K562 (cell line): ENCODE measurements at regions not wholly inside any gene's neighbourhood (a gene's known extent, or its start where the extent isn't known, plus 50 kb on each side); places are given as distances from the start of the nearest gene placed in this dataset.

Source experiments
- HMG20A ChIP-seq: fragments of 450-650 bp; formaldehyde crosslinking; conservative IDR thresholded peaks from 2 replicates; pipeline ENCODE4 v1.4.0; 2020; ENCODE audit warnings: mild to moderate bottlenecking, mixed read lengths
- TF ChIP-seq, protein P1 (sequence below): sonication (generic); formaldehyde crosslinking; IDR thresholded peaks from 2 replicates; pipeline ENCODE4 v1.8.0; 2023; ENCODE audit warnings: missing genetic modification reagents, mild to moderate bottlenecking, borderline replicate concordance
- TF ChIP-seq, protein P2 (sequence below): fragments of 250-450 bp; sonication (Bioruptor Pico); IDR thresholded peaks from 2 replicates; pipeline ENCODE4 v1.5.0; 2020; ENCODE audit warnings: mild to moderate bottlenecking
- TF ChIP-seq, protein P3 (sequence below): IDR thresholded peaks from 2 replicates; pipeline ENCODE4 v1.6.1; 2011; ENCODE audit not compliant: insufficient read length; ENCODE audit errors: extremely low read depth
- TF ChIP-seq, protein P4 (sequence below), 2 experiments: fragments of 250-450 bp in 1 of 2; fragments of 450-650 bp in 1 of 2; sonication (Bioruptor Pico) in 1 of 2; IDR thresholded peaks; 2 replicates each; pipeline versions ENCODE4 v1.6.1 to v1.8.0; 2016 to 2021; ENCODE audit warnings: mild to moderate bottlenecking in 2 of 2, moderate library complexity in 2 of 2, missing compliant biosample characterization in 1 of 2, missing genetic modification characterization in 1 of 2
- TF ChIP-seq, protein P5 (sequence below), 2 experiments: fragments of 450-650 bp; IDR thresholded peaks; 2 replicates each; pipeline ENCODE4 v1.6.1; 2018; ENCODE audit warnings: mild to moderate bottlenecking in 2 of 2, low read depth in 1 of 2; ENCODE audit not compliant: partially characterized antibody in 2 of 2
- TF ChIP-seq, protein P6 (sequence below): sonication (generic); formaldehyde crosslinking; IDR thresholded peaks from 2 replicates; pipeline ENCODE4 v1.8.1; 2023; ENCODE audit warnings: mild to moderate bottlenecking, missing genetic modification reagents, moderate library complexity

DNA sequence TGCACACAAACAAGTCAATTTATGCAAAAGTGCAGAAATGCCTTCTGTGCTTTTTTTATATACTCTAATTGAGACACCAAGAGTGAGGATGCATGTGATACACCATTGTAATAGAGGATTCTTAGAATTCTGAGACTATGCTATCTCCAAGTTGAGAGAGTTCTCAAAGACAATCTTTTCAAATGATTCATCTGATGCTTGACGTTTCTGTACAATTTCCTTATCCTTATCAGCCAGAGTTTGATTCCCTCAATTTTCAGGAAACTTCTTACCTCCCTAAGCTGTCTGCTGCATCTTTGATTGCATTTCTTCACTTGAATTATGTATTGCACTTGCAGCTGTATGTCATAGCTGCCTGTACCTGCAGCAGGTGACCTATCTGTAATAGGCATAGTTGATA lies 211.3 kb upstream of the SPAG17 start (continued):
- TF ChIP-seq, protein P1, sequence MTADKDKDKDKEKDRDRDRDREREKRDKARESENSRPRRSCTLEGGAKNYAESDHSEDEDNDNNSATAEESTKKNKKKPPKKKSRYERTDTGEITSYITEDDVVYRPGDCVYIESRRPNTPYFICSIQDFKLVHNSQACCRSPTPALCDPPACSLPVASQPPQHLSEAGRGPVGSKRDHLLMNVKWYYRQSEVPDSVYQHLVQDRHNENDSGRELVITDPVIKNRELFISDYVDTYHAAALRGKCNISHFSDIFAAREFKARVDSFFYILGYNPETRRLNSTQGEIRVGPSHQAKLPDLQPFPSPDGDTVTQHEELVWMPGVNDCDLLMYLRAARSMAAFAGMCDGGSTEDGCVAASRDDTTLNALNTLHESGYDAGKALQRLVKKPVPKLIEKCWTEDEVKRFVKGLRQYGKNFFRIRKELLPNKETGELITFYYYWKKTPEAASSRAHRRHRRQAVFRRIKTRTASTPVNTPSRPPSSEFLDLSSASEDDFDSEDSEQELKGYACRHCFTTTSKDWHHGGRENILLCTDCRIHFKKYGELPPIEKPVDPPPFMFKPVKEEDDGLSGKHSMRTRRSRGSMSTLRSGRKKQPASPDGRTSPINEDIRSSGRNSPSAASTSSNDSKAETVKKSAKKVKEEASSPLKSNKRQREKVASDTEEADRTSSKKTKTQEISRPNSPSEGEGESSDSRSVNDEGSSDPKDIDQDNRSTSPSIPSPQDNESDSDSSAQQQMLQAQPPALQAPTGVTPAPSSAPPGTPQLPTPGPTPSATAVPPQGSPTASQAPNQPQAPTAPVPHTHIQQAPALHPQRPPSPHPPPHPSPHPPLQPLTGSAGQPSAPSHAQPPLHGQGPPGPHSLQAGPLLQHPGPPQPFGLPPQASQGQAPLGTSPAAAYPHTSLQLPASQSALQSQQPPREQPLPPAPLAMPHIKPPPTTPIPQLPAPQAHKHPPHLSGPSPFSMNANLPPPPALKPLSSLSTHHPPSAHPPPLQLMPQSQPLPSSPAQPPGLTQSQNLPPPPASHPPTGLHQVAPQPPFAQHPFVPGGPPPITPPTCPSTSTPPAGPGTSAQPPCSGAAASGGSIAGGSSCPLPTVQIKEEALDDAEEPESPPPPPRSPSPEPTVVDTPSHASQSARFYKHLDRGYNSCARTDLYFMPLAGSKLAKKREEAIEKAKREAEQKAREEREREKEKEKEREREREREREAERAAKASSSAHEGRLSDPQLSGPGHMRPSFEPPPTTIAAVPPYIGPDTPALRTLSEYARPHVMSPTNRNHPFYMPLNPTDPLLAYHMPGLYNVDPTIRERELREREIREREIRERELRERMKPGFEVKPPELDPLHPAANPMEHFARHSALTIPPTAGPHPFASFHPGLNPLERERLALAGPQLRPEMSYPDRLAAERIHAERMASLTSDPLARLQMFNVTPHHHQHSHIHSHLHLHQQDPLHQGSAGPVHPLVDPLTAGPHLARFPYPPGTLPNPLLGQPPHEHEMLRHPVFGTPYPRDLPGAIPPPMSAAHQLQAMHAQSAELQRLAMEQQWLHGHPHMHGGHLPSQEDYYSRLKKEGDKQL, result no peak
- TF ChIP-seq, protein P2, sequence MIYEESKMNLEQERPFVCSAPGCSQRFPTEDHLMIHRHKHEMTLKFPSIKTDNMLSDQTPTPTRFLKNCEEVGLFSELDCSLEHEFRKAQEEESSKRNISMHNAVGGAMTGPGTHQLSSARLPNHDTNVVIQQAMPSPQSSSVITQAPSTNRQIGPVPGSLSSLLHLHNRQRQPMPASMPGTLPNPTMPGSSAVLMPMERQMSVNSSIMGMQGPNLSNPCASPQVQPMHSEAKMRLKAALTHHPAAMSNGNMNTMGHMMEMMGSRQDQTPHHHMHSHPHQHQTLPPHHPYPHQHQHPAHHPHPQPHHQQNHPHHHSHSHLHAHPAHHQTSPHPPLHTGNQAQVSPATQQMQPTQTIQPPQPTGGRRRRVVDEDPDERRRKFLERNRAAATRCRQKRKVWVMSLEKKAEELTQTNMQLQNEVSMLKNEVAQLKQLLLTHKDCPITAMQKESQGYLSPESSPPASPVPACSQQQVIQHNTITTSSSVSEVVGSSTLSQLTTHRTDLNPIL (CRISPR knock-in tag), result no peak
- TF ChIP-seq, protein P3, sequence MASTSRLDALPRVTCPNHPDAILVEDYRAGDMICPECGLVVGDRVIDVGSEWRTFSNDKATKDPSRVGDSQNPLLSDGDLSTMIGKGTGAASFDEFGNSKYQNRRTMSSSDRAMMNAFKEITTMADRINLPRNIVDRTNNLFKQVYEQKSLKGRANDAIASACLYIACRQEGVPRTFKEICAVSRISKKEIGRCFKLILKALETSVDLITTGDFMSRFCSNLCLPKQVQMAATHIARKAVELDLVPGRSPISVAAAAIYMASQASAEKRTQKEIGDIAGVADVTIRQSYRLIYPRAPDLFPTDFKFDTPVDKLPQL, result no peak
- TF ChIP-seq, protein P4, sequence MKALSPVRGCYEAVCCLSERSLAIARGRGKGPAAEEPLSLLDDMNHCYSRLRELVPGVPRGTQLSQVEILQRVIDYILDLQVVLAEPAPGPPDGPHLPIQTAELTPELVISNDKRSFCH (CRISPR knock-in tag; IDR thresholded peaks at IDR 0.05), result no peak
- TF ChIP-seq, protein P4 (tag; IDR thresholded peaks at IDR 0.05), result no peak
- no peak for TF ChIP-seq HMG20A (CRISPR knock-in tag)
- TF ChIP-seq, protein P5, sequence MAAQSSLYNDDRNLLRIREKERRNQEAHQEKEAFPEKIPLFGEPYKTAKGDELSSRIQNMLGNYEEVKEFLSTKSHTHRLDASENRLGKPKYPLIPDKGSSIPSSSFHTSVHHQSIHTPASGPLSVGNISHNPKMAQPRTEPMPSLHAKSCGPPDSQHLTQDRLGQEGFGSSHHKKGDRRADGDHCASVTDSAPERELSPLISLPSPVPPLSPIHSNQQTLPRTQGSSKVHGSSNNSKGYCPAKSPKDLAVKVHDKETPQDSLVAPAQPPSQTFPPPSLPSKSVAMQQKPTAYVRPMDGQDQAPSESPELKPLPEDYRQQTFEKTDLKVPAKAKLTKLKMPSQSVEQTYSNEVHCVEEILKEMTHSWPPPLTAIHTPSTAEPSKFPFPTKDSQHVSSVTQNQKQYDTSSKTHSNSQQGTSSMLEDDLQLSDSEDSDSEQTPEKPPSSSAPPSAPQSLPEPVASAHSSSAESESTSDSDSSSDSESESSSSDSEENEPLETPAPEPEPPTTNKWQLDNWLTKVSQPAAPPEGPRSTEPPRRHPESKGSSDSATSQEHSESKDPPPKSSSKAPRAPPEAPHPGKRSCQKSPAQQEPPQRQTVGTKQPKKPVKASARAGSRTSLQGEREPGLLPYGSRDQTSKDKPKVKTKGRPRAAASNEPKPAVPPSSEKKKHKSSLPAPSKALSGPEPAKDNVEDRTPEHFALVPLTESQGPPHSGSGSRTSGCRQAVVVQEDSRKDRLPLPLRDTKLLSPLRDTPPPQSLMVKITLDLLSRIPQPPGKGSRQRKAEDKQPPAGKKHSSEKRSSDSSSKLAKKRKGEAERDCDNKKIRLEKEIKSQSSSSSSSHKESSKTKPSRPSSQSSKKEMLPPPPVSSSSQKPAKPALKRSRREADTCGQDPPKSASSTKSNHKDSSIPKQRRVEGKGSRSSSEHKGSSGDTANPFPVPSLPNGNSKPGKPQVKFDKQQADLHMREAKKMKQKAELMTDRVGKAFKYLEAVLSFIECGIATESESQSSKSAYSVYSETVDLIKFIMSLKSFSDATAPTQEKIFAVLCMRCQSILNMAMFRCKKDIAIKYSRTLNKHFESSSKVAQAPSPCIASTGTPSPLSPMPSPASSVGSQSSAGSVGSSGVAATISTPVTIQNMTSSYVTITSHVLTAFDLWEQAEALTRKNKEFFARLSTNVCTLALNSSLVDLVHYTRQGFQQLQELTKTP (IDR thresholded peaks at IDR 0.05; ENCODE audit: low read depth in 1 of 2, partially characterized antibody in 2 of 2), result no peak
- TF ChIP-seq, protein P6, sequence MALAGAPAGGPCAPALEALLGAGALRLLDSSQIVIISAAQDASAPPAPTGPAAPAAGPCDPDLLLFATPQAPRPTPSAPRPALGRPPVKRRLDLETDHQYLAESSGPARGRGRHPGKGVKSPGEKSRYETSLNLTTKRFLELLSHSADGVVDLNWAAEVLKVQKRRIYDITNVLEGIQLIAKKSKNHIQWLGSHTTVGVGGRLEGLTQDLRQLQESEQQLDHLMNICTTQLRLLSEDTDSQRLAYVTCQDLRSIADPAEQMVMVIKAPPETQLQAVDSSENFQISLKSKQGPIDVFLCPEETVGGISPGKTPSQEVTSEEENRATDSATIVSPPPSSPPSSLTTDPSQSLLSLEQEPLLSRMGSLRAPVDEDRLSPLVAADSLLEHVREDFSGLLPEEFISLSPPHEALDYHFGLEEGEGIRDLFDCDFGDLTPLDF (CRISPR knock-in tag), result no peak
